D341Med (cell line): ENCODE measurements at regions not wholly inside any gene's neighbourhood (a gene's known extent, or its start where the extent isn't known, plus 50 kb on each side); places are given as distances from the start of the nearest gene placed in this dataset.
"Not testable (repeated sequence)": the region's sequence is repeated elsewhere in the genome, so short reads cannot be mapped to it uniquely, and the experiment has no call there.

Experiments used
- DNase-seq: peaks from one replicate; pipeline ENCODE4 v3.0.0; 2012; ENCODE audit warnings: low spot score

DNA sequence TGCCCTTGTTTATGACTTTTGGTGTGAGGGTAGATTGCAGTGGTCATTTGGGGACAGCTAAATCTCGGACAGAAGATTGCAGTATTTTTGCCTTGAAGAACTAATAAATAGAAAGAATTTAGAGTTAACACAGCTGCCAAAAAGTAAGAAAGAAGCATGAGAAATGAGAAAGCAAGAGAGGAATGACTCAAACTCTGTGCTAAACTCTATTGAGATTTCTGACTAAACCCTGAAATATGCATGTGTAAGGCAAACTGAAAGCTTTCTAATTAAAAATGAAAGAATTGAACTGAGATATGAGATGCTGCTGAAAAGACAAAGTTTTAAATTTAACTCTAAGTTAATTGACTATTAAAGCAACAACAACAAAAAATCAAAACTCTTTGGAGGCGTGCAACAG, 791.3 kb downstream of the RAB28 start:
- no peak for DNase-seq

DNA sequence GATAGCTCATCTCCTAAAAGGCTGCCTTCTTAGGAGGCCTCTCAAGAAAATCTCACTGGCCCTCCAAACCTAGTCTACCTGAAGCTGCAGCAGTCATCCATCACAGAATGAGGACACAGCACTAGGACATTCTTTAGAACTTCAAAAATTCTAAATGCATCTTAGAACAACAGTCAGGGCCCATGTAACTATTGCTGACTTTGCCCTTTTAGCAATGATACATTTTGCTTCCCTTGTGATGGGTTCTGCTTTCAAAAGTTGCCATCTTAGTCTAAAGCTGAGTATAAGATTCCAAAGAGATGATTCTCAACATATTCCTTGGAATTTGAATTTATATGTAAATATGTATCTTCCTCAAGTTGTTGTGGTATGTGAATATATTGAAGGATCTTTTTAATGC, 793.0 kb downstream of the RAB28 start:
- no peak for DNase-seq

DNA sequence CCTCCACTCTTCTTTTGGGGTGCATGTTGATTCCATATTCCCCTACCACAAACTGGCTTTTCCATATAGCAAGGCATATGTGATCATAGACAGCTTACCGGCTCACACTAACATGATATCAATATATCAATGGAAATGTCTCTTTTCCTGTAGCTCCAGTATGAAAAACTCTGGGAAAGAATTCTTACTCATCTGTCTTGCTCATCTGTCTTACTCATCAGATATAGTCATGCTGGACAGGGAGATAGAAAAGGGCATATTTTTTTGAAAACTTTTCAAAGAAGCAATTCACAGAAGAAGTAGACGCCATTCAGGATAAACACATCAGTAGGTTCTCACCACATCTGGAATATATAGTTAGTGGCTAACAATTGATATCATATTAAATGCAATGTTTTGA, 794.7 kb downstream of the RAB28 start:
- DNase-seq: no peak

DNA sequence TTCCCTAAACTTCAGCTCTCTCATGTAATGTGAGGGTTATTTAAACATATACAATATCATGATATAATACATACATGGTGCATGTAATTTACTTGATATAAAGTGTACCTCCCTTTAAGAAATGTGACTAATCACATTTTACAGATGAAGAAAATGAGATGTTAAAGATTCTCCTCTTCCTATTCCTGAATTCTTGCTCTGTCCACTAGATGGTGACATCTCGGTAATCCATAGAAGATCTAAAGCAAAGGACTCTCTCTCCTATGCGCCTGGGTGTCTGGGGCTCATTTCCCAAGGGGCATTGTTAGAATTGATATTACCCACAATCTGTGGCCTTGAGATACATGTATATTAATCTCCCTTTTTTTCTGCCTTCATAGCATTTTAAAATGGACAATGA, 804.9 kb downstream of the RAB28 start:
- peak; percentile 16 for DNase-seq

DNA sequence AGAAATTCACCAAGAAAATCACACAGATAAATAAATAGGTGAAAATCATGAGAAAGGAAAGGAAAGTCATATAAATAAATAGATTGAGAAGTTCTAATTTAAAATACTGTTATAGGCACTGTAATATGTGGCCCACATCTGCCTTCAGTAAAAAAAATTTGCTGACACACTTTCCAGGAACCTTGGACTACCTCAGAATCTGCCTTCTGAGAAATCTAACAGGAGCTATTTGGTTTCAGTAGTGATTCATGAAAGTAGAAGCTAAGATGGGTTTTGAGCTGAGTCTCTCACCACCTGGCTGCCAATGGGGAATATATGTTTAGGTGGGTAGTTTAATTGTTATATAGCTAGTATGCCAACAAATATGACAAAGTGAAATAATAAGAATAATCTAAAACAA, 810.0 kb downstream of the RAB28 start:
- DNase-seq: no peak

DNA sequence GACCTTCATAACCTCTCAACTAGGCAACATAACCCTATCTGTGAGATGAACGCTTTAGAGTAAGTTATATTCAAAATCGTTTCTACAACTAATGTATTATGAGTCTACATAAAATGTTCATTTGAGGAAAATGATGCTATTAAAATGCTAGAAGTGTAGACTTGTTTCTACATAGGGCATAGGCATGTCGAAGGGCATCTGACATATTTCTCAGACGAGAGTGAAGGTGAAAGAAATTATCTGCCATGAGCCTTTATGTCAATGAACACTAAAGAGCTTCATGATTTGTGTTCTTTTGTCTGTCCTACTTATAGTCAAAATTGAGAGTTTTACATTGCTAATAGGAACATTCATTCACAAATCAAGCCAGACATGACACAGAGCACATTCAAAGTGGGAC, 811.8 kb downstream of the RAB28 start:
- DNase-seq: no peak

DNA sequence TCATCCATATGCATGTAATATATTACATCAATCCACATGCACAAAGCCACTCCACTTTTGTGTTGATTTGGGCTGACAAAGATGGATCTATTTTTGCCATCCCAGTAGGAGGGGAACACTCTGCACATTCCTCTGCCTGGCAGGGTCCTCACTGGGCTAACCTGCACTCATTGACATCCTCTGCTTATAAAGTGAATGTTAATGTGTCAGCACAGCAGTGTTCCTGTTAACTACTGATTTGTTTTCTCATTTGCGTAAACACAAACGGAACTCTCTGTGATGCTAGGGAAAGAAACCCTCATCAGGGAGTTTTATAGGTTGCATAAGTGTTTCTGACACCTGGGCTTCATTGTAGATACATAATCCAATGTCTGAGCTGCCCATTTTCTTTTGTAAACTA, 826.0 kb downstream of the RAB28 start:
- no peak for DNase-seq

DNA sequence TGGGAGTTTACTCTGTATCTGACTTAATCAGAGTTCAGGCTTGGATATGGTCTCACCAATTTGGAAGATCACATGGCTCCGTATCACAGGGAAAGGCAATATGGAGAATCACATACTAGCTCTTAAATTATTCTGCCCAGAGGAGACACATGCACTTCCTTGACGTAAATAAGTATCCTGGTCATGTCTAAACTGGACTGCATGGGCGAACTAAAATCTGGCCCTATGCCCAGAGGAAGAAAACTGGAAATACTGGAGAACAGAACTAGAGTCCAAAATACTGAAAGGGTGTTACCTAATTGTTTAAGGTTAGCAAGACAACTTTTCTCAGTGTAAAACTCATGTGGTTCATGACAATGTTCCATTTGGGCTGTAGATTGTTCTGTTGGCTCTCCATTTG, 832.3 kb downstream of the RAB28 start:
- no peak for DNase-seq

DNA sequence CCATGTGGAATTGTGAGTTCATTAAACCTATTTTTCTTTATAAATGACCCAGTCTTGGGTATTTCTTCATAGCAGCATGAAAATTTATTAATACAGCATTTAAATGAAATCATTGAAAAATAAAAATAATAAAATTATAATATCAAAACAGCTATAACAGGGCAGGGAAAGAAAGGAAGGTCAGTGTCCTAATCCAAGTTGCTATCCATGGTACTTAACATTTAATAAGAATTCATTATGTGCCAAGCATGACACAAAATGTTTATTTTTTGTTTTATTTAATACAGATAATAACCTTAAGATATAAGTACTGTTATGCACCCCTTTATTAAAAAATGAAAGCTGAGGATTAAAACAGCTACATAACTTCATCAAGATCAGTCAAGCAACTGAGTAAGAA, 838.4 kb downstream of the RAB28 start:
- no peak for DNase-seq

DNA sequence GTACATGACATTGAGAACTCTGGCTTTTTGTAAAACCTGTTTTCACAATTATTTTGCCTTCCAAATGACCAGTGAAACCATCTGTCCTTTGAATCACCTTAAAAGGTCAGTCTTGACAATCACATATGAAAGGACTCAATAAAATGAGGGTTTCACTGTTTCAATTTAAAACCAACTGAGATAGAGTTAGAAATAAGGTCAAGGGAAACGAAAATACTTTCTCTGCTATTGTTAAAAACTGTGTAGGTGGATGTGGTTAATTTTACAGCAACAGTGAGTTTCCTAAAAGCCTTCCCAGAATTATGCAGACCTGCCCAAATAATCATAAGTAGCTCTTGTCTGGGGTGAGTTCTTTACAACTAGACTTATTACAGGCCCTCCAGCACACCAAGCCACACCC, 839.9 kb downstream of the RAB28 start:
- no peak for DNase-seq

DNA sequence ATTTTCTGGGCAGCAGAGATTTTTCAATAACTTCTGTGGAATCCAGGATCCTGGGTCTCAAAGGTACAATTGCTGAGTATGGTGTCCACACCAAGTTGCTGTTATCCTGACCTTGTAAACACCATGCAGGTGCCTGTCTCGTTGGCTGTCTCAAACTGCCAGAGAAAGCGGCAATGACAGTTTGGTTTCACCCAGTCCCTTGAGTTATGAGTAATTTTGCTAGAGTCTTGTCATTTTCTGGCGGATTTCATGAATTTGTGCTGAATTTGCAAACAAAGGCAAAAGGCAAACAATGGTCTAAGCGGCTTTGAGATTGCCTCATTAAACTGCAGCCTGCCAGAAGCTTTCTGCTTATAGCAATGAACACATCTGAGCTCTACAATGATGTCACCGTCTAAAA, 847.9 kb downstream of the RAB28 start:
- no peak for DNase-seq

DNA sequence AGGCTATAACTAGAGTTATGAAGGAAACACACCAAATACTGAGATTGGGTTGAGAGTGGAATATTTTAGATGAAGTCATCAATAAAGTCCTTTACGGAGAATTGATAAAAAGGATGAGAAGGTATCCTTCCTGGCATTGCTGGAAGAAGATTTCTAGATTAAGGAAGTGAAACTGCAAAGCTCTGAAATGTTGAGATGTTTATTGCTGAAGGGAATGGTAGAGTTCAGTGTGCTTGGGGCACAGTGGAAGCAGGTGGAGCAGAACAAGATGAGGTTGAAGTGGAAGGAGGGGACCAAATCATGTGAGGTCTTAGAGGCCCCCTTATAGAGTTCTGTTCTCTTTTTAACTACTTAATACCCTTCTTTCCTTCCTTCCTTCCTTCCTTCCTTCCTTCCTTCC, 848.5 kb downstream of the RAB28 start:
- DNase-seq: no peak

DNA sequence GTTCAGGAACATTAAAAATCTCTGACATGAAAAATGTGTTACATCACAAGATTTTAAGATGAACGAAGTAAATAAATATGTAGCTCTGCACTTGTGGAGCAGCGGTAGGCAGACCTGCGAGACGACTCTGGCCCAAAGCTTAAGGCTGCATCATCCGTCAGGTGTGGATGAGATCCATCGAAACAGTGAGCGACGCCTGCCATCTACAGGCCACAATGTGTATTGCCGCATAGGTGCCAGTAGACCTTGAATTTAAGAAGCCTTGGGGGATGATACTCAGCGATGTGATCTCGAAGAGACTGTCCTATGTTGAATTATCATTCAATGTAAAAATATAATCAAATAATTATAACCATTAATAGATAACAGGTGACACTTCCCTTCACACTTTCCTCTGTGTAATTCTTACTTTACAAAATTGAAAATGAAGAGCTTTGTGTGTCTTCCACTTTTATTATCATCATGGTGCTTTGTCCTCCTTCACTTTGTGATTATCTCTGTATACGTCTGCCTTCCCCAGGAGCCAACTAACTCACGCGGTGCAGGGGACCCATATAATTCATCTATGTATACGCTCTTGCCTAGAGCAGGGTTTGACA, 851.0 kb downstream of the RAB28 start:
- DNase-seq: peak; percentile 80

DNA sequence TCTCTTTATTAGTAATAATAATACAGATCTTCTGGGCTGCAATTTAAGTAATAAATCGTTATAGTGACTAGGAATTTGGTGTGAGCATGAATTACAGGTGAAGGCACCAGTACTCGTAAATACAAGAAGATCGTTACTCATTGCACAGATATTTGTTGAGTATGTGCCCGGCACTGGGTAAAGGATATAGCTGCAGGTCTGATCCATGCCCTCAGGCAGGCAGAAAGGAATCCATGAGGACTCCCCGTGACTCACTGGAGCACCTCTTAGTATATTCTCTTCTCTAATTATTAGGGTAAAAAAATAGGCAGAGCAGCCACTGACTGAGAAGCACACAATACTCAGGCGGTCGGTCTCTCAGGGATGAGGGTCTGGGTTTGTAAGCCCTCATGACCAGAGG, 868.3 kb downstream of the RAB28 start:
- no peak for DNase-seq

DNA sequence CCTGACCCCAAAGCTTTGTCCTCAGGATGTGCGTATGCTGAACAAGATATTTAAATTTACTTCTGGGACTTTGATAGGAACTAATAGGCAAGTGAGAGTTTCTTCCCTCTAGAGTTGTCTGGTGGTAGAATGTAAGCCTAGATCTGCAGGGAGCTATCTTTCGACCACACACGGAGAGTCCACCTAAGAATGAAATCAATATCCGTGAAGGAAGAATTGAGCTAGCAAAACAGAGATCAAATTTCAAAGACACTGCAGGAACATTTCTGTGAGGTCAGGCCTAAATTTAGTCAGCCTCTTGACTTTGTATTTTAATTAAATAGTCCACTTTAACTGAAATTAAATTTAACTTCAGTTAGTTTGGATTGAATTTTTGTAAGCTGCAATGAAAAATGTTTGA, 871.3 kb downstream of the RAB28 start:
- no peak for DNase-seq

DNA sequence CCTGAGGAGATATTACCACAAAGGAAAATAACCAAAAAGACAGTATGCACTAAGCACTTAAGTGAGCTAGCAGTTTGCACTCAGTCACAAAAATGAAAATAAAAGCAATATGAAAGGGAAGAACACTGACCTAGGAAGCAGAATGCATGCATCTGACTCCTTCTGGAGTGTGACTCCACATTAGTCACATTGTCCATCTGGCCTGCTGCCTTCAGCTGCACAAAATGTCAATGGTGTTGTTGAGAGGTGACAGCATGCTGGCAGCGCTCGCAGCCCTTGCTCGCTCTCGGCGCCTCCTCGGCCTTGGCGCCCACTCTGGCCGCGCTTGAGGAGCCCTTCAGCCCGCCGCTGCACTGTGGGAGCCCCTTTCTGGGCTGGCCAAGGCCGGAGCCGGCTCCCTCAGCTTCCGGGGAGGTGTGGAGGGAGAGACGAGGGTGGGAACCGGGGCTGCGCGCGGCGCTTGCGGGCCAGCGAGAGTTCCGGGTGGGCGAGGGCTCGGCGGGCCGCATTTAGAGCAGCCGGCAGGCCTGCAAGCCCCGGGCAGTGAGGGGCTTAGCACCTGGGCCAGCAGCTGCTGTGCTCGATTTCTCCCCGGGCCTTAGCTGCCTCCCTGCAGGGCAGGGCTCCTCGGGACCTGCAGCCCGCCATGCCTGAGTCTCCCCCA, 874.8 kb downstream of the RAB28 start:
- not testable (repeated sequence) for DNase-seq

DNA sequence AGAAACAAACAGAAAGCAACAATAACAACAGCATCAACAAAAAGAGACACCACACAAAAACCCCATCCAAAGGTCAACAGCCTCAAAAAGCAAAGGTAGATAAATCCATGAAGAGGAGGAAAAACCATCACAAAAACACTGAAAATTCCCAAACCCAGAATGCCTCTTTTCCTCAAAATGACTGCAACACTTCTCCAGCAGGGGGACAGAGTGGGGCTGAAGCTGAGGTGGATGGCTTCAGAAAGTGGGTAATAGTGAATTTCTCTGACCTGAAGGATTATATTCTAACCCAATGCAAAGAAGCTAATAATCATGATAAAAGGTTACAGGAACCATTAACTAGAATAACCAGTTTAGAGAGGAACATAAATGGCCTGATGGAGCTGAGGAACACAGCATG, 888.2 kb downstream of the RAB28 start:
- no peak for DNase-seq

DNA sequence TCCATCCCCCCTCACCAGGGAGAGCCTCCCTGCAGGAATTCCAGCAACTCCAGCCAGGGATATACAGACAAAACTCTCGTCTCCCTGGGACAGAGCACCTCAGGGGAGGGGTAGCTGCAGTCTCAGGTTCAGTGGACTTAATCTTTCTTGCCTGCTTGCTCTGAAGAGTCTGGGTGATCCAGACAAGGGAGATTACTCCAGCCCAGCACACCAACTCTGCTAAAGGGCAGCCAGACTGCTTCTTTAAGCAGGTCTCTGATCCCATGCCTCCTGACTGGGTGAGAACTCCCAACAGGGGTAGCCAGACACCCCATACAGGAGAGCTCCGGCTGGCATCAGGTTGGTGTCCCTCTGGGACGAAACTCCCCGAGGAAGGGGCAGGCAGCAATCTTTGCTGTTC, 888.7 kb downstream of the RAB28 start:
- no peak for DNase-seq

DNA sequence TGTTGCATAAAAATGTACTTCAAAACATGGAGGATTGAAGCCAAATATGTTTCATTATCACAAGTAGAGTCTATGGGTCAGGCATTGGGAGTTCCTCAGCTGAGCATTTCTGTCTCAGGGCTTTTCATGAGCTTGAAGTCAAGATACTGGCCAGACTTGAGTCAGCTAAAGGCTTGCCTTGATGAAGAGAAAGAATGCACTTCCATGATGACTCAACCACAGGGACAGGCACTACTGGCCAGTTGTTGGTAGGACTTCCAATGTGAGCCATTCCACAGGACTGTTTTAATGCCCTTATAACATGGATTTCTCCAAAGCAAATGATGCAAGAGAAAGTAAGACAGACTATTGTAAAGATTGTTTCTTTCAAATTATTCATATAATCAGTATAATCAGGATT, 895.6 kb downstream of the RAB28 start:
- no peak for DNase-seq

DNA sequence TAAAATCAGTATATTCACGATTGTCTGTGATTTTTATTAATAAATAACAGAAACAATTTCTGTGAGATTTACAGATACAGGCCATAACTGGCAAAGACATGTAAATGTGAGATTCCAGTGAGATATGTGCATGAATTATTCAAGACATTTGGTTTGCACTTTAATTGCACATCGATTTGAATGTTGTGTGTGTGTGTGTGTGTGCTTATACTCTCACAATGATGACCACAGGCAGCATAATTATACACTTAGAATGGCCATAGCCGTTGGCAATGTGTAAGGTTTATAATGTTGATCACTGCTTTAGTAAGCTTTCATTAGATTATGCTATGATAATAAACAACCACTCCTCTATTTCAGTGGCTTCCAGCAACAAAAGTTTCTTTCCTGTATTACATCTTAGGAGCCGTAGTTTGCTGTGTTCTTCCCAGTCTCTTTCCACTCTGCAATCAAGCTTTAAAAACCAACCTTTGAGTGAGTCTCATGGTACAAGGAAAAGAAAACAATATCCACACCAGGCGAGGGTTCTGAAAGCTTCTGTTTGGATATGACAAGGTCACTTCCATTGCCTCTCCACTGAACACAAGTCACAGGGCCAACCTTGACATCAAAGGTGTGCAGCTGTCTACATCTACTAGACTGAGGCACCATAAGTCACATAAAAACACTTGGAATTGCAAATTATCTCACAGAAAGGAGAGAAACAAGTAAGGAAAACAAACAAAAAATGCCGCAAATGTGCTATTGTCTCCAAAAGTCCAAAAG, 897.7 kb downstream of the RAB28 start:
- no peak for DNase-seq

DNA sequence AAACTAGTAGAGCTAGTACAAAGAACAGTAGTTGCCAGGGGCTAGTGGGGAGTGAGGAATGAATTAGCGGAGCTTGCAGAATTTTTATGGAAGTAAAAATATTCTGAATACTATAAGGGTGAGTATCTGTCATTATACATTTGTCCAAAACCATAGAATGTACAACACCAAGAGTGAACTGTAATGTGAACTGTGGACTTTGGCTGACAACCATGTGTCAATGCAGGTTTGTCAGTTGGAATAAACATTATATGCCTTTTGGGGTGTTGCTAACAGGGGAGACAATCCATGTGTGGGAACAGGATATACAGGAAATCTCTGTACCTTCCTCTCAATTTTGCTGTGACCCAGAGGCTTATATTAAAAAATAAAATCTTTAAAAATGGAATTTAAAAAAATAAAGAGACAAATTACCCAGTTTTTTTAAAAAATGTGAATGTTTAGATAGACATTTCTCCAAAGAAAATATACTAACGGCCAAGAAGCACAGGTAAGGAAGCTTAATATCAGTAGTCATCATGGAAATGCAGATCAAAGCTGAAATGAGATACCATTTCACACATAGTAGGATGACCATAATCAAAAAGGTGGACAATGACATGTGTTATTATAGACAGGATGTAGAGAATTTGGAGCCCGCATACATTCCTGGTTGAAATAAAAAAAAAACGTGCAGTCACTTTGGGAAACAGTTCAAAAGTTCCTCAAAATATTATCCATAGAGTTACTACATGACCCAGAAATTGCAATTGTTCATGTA, 899.8 kb downstream of the RAB28 start:
- DNase-seq: no peak

DNA sequence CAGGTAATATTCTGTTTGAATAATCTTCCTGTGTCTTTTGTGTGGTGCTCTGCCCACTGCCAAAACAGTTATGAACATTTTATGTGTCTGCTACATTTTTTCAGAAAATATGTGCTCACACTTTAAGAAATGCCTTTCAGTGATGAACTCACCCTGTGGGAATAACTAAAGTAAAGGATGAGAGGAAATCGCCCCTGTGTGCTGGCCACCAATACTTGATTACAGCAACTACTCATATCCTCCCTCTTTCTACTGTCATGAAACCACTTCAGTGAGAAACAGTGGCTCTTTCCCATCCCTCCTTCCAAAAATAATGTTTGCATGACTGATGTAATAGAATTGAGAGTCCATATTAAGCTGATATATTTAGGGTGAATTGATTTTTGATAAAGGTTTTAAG, 900.9 kb downstream of the RAB28 start:
- DNase-seq: no peak

DNA sequence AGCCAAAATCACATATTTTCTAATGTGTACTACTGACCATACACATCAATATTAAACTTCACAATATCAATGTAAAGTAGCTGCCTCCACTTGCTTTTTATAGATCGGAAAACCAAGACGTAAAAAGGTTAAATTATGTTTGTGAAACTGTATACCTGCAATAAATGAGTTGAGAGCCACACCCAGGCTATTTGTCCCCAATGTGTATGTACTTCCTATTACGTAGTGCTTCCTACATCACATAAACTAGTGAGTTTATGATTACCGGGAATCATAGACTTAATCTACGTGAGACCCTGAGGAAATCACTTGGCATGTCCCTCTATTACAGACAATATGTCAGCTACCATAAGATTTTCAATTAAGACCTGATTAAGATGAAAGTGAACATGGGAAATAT, 903.4 kb downstream of the RAB28 start:
- DNase-seq: no peak
